NT2/D1 (cell line): ENCODE measurements at regions not wholly inside any gene's neighbourhood (a gene's known extent, or its start where the extent isn't known, plus 50 kb on each side); places are given as distances from the start of the nearest gene placed in this dataset.

Source experiments
- SUZ12 ChIP-seq: IDR thresholded peaks from 2 replicates; pipeline ENCODE4 v1.6.1; 2011; ENCODE audit not compliant: insufficient read length, insufficient read depth; ENCODE audit errors: extremely low read depth
- YY1 ChIP-seq: IDR thresholded peaks from 2 replicates; pipeline ENCODE4 v1.6.1; 2011; ENCODE audit not compliant: insufficient read length, insufficient read depth
- ZNF274 ChIP-seq: IDR thresholded peaks from 2 replicates; pipeline ENCODE4 v1.6.1; 2011; ENCODE audit warnings: mild to moderate bottlenecking, low read depth, low read length

DNA sequence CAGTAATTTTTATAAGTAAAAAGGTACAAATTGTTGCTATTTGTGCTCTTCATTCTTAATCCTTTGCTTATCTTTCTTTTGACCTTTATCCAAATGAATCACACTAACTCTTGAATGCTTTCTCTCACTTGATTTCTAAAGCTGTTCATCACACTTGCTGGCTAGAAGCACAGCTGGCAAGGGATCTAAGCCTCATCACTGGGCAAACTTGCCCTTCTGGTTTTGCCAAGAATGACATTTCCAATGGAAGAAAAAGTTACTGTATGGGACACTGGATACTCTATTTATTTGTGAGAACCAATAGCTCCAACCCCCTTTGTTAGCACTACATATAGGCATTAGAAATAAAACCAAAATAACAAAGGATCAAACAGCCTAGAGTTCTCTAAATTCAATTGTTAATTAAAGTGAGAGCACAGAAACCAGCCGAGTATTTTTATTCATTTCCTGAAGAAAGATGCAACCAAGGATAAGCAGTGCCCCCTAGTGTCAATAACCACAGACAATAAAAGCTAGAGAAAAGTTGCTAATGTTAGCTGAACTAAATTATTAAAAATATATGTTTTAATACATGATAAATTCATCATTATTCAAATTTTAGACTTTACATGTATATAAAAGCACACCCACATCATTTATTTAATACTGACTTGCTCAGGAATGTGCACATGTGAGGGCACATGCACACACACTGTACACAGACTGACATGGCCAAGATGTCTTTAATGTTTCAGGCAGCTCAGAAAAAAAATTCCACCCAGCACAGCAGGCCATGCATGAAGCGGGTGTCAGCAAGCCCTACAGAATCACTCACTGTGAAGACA, 59.8 kb upstream of the POU5F2 start:
- TF ChIP-seq YY1, result no peak
- TF ChIP-seq ZNF274, result no peak
- TF ChIP-seq SUZ12, result no peak
